ENCODE measurements at regions not wholly inside any gene's neighbourhood (a gene's known extent, or its start where the extent isn't known, plus 50 kb on each side); places are given as distances from the start of the nearest gene placed in this dataset.

DNA sequence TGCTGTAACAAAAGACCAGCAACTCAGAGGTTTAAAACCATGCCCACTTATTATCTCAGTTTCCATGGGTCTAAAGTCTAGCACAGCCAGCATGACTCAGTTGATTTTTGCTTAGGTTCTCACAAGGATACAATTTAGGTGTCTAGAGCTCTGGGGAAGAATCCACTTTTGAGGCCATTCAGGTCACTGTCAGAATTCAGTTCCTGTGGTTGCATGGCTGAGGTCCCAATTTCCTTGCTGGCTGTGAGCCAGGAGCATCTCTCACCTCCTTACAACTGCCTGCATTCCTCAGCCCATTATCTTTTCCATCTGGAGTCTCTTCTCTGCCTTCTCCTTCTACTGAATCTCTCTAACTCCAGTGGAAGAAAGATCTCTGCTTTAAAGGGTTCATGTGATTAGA is 240.5 kb upstream of the CFAP20DC start:
- ATAC-seq (no peak), DNase-seq (no peak)
- no peak overlapping the region for H3K4me3 ChIP-seq
- no peaks in the 10 kb centered on the region for H3K36me3 ChIP-seq (ENCODE audit: low read depth)
- TF ChIP-seq, protein P1, sequence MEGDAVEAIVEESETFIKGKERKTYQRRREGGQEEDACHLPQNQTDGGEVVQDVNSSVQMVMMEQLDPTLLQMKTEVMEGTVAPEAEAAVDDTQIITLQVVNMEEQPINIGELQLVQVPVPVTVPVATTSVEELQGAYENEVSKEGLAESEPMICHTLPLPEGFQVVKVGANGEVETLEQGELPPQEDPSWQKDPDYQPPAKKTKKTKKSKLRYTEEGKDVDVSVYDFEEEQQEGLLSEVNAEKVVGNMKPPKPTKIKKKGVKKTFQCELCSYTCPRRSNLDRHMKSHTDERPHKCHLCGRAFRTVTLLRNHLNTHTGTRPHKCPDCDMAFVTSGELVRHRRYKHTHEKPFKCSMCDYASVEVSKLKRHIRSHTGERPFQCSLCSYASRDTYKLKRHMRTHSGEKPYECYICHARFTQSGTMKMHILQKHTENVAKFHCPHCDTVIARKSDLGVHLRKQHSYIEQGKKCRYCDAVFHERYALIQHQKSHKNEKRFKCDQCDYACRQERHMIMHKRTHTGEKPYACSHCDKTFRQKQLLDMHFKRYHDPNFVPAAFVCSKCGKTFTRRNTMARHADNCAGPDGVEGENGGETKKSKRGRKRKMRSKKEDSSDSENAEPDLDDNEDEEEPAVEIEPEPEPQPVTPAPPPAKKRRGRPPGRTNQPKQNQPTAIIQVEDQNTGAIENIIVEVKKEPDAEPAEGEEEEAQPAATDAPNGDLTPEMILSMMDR (IDR thresholded peaks at IDR 0.05) = no peak
- intact Hi-C loops (cut with DNase I, micrococcal nuclease) = no loop called here
- no peaks in the 10 kb centered on the region for H3K4me1 ChIP-seq (ENCODE audit: low read depth)
- peaks cover 5% of the 10 kb centered on the region for H3K9me3 ChIP-seq

DNA sequence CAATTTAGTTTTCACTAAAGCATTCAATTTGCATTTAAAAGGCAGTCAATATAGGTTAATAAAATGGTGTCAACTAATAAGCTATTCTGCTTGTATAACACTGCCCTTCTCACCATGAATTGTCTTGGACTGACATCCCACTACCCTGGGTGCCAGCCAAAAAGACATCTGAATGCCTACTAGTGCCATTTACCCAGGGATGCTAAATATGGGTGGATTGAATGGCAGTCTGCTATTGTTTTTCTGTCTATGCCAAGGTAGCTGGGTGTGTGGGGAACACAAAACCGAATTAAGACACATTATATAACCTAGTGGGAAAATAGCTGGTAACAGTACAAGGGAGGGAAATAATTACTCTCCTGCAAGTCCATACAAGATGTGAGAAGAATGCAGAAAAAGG is 240.0 kb upstream of the CFAP20DC start:
- no peak for ATAC-seq
- no peaks in the 10 kb centered on the region for H3K4me1 ChIP-seq (ENCODE audit: low read depth)
- H3K4me3 ChIP-seq = no peak overlapping the region
- DNase-seq = no peak
- TF ChIP-seq, protein P1 (IDR thresholded peaks at IDR 0.05) = no peak
- intact Hi-C loops (cut with DNase I, micrococcal nuclease) = no loop called here
- H3K9me3 ChIP-seq = peaks cover 5% of the 10 kb centered on the region
- no peaks in the 10 kb centered on the region for H3K36me3 ChIP-seq (ENCODE audit: low read depth)

- no peaks in the 10 kb centered on the region for H3K4me1 ChIP-seq (ENCODE audit: low read depth)
- H3K9me3 ChIP-seq = peaks cover 5% of the 10 kb centered on the region
- no peak overlapping the region for H3K4me3 ChIP-seq
- intact Hi-C loops (cut with DNase I, micrococcal nuclease) = no loop called here
- H3K36me3 ChIP-seq (ENCODE audit: low read depth) = no peaks in the 10 kb centered on the region
- DNase-seq (no peak), ATAC-seq (no peak)
- TF ChIP-seq, protein P1 (IDR thresholded peaks at IDR 0.05) = no peak
These were observed 239.1 kb upstream of the CFAP20DC start for GRCh38 chr3:59288951-59289350.

DNA sequence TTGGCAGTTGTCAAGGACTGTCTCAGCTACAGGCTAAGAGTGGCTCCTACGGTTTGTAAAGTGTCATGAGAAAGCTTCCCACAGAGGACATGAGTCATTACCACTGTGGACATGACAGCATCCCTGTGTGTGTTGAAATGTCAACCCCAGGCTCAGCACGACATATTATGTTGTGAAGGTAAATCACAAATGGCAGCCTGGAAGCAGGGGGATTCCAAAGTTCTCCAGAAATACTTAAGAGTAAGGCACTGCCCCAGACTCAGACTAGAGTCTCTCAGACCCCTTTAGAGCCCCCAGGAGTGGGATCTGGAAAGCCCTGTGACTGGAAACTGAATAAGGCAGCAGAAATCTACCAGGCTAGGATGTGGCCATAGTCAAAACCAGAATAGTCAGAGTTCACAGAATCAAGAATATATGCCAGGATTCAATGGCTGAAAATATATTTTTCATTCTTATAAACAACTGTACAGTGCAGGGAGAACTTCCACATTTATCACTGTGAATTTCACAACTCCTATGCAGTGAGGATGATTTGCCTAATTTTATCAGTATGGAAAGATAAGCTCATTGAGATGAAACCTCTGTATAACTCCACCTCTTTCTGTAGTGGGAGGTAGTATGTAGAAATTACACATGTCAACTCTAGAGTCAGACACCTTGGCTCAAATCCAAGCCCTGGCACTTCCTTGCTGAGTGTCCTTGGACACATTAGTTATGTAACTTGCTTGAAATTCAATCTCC is 237.1 kb upstream of the CFAP20DC start:
- H3K36me3 ChIP-seq (ENCODE audit: low read depth) = no peaks in the 10 kb centered on the region
- intact Hi-C loops (cut with DNase I, micrococcal nuclease) = no loop called here
- H3K9me3 ChIP-seq = no peaks in the 10 kb centered on the region
- DNase-seq = peak in 1 of 3 donors; percentile 15
- H3K4me1 ChIP-seq (ENCODE audit: low read depth) = no peaks in the 10 kb centered on the region
- TF ChIP-seq, protein P1 (IDR thresholded peaks at IDR 0.05) = no peak
- no peak overlapping the region for H3K4me3 ChIP-seq
- ATAC-seq = no peak

DNA sequence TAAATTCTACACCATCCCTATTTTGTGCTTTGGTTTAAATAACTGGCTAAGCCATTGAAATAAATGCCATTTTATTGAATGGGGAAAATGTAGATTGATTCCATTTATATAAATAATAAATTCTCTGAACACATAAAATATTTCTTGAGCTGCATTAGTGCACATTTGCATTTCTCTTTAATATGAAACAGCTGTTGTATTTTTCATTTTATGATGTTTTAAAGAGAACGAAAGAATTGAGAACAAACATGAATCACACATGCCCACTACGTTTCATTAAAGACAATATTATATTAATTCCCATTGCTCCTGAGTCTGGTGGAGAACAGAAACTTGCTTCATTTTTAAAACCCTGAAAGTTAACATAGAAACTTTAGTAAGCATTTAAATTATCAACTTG is 235.7 kb upstream of the CFAP20DC start:
- TF ChIP-seq, protein P1 (IDR thresholded peaks at IDR 0.05) = no peak
- intact Hi-C loops (cut with DNase I, micrococcal nuclease) = no loop called here
- no peak overlapping the region for H3K4me3 ChIP-seq
- DNase-seq = no peak
- no peaks in the 10 kb centered on the region for H3K36me3 ChIP-seq (ENCODE audit: low read depth)
- H3K9me3 ChIP-seq = no peaks in the 10 kb centered on the region
- no peak for ATAC-seq
- H3K4me1 ChIP-seq (ENCODE audit: low read depth) = no peaks in the 10 kb centered on the region

DNA sequence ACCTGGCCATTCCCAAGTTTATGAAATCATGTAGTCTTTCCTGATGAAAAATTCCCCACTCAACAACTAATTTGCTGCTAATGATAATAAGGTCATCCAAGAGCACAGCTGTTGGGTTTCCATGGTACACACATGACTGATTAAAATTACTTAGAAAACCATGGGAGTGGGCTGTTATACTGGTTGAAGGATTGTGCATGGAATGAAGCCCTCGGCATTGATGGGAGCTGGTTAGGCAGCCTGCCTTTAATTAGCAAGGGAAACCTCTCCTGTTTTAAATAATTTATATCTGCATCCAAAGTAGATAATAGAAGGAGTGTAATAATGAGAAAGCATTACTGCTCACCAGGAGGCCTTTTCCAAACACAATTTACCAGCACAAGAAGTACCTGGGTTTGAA is 235.1 kb upstream of the CFAP20DC start:
- no peak for DNase-seq
- no peaks in the 10 kb centered on the region for H3K4me1 ChIP-seq (ENCODE audit: low read depth)
- H3K9me3 ChIP-seq = no peaks in the 10 kb centered on the region
- ATAC-seq = no peak
- no peak overlapping the region for H3K4me3 ChIP-seq
- intact Hi-C loops (cut with DNase I, micrococcal nuclease) = no loop called here
- TF ChIP-seq, protein P1 (IDR thresholded peaks at IDR 0.05) = no peak
- H3K36me3 ChIP-seq (ENCODE audit: low read depth) = no peaks in the 10 kb centered on the region

All from mucosa of descending colon (tissue), 3 donors.